ENCODE measurements at regions not wholly inside any gene's neighbourhood (a gene's known extent, or its start where the extent isn't known, plus 50 kb on each side); places are given as distances from the start of the nearest gene placed in this dataset.

DNA sequence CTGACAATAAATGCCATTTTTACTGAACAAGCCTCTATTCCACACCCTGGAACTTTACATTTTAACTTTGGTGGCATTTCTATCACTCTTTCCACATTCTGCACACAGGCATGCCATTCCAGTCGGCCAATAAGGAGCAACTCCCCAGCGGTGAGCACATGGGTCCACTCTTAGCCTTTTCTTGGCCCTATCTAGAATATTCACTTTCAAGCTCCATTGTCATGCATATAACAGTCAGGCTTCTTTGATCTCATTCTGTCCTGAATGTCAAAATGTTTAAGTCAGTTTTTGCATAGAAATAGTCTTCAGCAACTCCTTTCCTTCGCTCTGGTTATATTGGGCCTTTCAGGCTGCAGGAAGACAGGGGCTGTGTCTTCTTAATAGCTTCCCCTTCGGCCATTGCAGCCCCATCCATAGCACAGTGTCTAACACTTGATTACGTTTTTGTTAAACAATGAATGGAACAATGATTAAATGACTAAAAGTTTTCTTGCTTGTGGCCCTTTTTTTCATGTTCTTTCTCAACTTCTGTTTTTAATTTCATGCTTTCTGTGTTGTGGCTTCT lies 427.3 kb downstream of the MFSD1 start:
- Histone ChIP-seq H3K4me3 (ENCODE audit: low read length) (no peak overlapping the region), H3K27ac (ENCODE audit: low read length) (no peak overlapping the region), H4K20me1 (ENCODE audit: insufficient read depth, low read length) (no peaks in the 10 kb centered on the region), H3K9me2 (replicated peaks; ENCODE audit: insufficient read depth, low read length) (no peaks in the 10 kb centered on the region), H3K4me2 (ENCODE audit: low read depth, low read length) (no peak overlapping the region), H2AFZ (ENCODE audit: low read length) (no peak overlapping the region), H3K27me3 (replicated peaks; ENCODE audit: insufficient read depth, low read length) (no peaks in the 10 kb centered on the region), H3K9ac (ENCODE audit: low read length) (no peak overlapping the region), H3K9me3 (replicated peaks; ENCODE audit: insufficient read depth, low read length) (no peaks in the 10 kb centered on the region), H3F3A (ENCODE audit: insufficient read depth, low read length) (no peaks in the 10 kb centered on the region), H3K4me1 (ENCODE audit: low read length) (no peaks in the 10 kb centered on the region), H3K79me2 (ENCODE audit: low read length) (no peaks in the 10 kb centered on the region), H3K36me3 (replicated peaks; ENCODE audit: insufficient read depth, low read length) (no peaks in the 10 kb centered on the region)
- no peak for TF ChIP-seq EZH2 (optimal IDR thresholded peaks at IDR 0.05; ENCODE audit: low read depth, low read length)
- TF ChIP-seq EZH2phosphoT487 (IDR thresholded peaks at IDR 0.05; ENCODE audit: low read length), result no peak
- TF ChIP-seq, protein P1, sequence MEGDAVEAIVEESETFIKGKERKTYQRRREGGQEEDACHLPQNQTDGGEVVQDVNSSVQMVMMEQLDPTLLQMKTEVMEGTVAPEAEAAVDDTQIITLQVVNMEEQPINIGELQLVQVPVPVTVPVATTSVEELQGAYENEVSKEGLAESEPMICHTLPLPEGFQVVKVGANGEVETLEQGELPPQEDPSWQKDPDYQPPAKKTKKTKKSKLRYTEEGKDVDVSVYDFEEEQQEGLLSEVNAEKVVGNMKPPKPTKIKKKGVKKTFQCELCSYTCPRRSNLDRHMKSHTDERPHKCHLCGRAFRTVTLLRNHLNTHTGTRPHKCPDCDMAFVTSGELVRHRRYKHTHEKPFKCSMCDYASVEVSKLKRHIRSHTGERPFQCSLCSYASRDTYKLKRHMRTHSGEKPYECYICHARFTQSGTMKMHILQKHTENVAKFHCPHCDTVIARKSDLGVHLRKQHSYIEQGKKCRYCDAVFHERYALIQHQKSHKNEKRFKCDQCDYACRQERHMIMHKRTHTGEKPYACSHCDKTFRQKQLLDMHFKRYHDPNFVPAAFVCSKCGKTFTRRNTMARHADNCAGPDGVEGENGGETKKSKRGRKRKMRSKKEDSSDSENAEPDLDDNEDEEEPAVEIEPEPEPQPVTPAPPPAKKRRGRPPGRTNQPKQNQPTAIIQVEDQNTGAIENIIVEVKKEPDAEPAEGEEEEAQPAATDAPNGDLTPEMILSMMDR (IDR thresholded peaks at IDR 0.05; ENCODE audit: low read length), result no peak
- no peak for DNase-seq

DNA sequence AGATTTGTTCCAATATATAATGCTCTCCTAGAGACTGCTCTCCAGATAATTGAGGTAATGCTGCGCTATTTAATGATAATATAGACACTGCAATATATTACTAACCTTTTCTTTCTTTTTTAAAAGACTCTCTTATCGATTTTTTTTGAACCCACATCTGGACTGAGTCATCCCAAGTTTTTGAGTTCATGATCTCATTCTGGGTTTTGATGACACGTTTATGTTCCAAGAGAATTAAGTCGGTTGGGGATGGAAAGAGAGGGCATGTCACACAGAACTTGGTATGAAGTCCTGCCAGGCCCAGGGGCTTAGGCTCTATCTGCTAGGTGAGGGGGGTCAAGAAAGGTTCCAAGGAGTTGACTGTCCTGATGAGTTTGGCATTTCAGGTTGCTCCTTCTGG lies 431.1 kb downstream of the MFSD1 start:
- Histone ChIP-seq H3K27me3 (replicated peaks; ENCODE audit: insufficient read depth, low read length) (no peaks in the 10 kb centered on the region), H3K4me1 (ENCODE audit: low read length) (no peaks in the 10 kb centered on the region), H3K4me3 (ENCODE audit: low read length) (no peak overlapping the region), H3K9me3 (replicated peaks; ENCODE audit: insufficient read depth, low read length) (no peaks in the 10 kb centered on the region), H3K36me3 (replicated peaks; ENCODE audit: insufficient read depth, low read length) (no peaks in the 10 kb centered on the region), H3K9ac (ENCODE audit: low read length) (no peak overlapping the region), H3K9me2 (replicated peaks; ENCODE audit: insufficient read depth, low read length) (no peaks in the 10 kb centered on the region), H4K20me1 (ENCODE audit: insufficient read depth, low read length) (no peaks in the 10 kb centered on the region), H2AFZ (ENCODE audit: low read length) (no peak overlapping the region), H3F3A (ENCODE audit: insufficient read depth, low read length) (no peaks in the 10 kb centered on the region), H3K4me2 (ENCODE audit: low read depth, low read length) (no peak overlapping the region), H3K27ac (ENCODE audit: low read length) (no peak overlapping the region), H3K79me2 (ENCODE audit: low read length) (no peaks in the 10 kb centered on the region)
- no peak for DNase-seq
- TF ChIP-seq, protein P1 (IDR thresholded peaks at IDR 0.05; ENCODE audit: low read length), result no peak
- TF ChIP-seq EZH2 (optimal IDR thresholded peaks at IDR 0.05; ENCODE audit: low read depth, low read length) (no peak), EZH2phosphoT487 (IDR thresholded peaks at IDR 0.05; ENCODE audit: low read length) (no peak)

DNA sequence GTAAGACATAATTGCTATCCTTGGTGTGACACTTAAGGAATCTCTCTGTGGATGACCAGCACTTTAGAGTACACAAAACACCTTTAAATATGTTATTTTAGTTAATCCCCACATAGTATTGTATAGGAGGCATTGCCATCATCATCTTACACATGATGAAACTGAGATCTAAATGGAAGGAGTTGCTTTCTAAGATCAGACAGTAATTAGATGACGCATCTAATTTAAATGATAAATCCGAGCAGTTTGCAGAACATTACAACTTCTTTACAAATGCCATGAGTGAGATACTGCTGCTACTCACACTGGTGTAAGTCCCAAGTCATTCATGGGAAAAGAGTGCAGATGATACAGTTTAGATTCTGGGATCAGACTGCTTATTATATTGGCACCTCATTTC lies 431.9 kb downstream of the MFSD1 start:
- no peaks in the 10 kb centered on the region for H3K27me3 ChIP-seq (replicated peaks; ENCODE audit: insufficient read depth, low read length)
- no peak overlapping the region for H2AFZ ChIP-seq (ENCODE audit: low read length)
- no peak overlapping the region for H3K4me3 ChIP-seq (ENCODE audit: low read length)
- H3K79me2 ChIP-seq (ENCODE audit: low read length), result no peaks in the 10 kb centered on the region
- no peak overlapping the region for H3K9ac ChIP-seq (ENCODE audit: low read length)
- TF ChIP-seq, protein P1 (IDR thresholded peaks at IDR 0.05; ENCODE audit: low read length), result no peak
- TF ChIP-seq EZH2 (optimal IDR thresholded peaks at IDR 0.05; ENCODE audit: low read depth, low read length), result no peak
- TF ChIP-seq EZH2phosphoT487 (IDR thresholded peaks at IDR 0.05; ENCODE audit: low read length), result no peak
- H3K27ac ChIP-seq (ENCODE audit: low read length), result no peak overlapping the region
- H4K20me1 ChIP-seq (ENCODE audit: insufficient read depth, low read length), result no peaks in the 10 kb centered on the region
- H3K4me1 ChIP-seq (ENCODE audit: low read length), result no peaks in the 10 kb centered on the region
- no peaks in the 10 kb centered on the region for H3K9me3 ChIP-seq (replicated peaks; ENCODE audit: insufficient read depth, low read length)
- no peaks in the 10 kb centered on the region for H3K9me2 ChIP-seq (replicated peaks; ENCODE audit: insufficient read depth, low read length)
- no peak overlapping the region for H3K4me2 ChIP-seq (ENCODE audit: low read depth, low read length)
- H3F3A ChIP-seq (ENCODE audit: insufficient read depth, low read length), result no peaks in the 10 kb centered on the region
- no peaks in the 10 kb centered on the region for H3K36me3 ChIP-seq (replicated peaks; ENCODE audit: insufficient read depth, low read length)
- no peak for DNase-seq

Measured in MM.1S (cell line).